BE2C (cell line): ENCODE measurements at regions not wholly inside any gene's neighbourhood (a gene's known extent, or its start where the extent isn't known, plus 50 kb on each side); places are given as distances from the start of the nearest gene placed in this dataset.

Experiments used
- DNase-seq: peaks from one replicate; pipeline ENCODE4 v3.0.0-alpha.2; 2020
- H3K27me3 ChIP-seq: fragments of 250-450 bp; sonication (Bioruptor Pico); 2 replicates; pipeline ENCODE4 v1.5.1; 2020; ENCODE audit warnings: mild to moderate bottlenecking
- H3K36me3 ChIP-seq: fragments of 250-450 bp; sonication (Bioruptor Pico); 2 replicates; pipeline ENCODE4 v1.5.1; 2020; ENCODE audit warnings: mild to moderate bottlenecking
- H3K4me1 ChIP-seq: fragments of 250-450 bp; sonication (Bioruptor Pico); 2 replicates; pipeline ENCODE4 v1.5.1; 2020
- H3K4me3 ChIP-seq: 2 replicates; pipeline ENCODE4 v1.5.1; 2011; ENCODE audit warnings: low read depth, low read length
- H3K9me3 ChIP-seq: fragments of 250-450 bp; sonication (Bioruptor Pico); 2 replicates; pipeline ENCODE4 v1.5.1; 2020
- TF ChIP-seq, protein P1 (sequence below): IDR thresholded peaks from 2 replicates; pipeline ENCODE4 v1.5.1; 2012; ENCODE audit warnings: mild to moderate bottlenecking, low read depth, low read length

DNA sequence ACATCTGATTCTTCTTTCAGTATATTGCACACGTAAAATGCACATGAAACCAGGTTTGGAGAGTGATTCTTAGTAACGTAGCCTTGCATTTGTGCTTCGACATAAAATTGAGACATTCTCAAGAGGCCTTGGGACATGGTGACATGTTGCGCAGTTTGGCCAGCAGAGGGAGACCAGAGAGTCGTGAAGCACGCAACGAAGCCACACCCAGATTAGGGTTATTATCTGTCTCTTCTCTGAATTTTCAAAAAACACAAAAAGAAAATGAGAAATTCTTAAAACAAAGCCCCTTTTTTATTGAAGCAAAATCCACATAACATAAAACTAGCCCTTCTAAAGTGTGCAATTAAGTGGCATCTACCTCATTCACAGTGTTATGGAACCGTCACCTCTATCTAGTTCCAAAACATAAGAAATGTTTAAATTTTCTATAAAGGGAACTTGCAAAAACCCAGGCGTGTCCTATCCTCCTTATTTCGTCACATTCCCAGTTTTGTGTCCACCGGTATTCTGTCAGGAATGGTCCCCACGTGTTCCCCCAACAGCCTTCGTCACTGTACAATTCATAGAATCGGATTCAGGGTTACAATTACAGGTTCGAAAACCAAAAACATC lies 108.8 kb upstream of the ATF7IP start:
- TF ChIP-seq, protein P1, sequence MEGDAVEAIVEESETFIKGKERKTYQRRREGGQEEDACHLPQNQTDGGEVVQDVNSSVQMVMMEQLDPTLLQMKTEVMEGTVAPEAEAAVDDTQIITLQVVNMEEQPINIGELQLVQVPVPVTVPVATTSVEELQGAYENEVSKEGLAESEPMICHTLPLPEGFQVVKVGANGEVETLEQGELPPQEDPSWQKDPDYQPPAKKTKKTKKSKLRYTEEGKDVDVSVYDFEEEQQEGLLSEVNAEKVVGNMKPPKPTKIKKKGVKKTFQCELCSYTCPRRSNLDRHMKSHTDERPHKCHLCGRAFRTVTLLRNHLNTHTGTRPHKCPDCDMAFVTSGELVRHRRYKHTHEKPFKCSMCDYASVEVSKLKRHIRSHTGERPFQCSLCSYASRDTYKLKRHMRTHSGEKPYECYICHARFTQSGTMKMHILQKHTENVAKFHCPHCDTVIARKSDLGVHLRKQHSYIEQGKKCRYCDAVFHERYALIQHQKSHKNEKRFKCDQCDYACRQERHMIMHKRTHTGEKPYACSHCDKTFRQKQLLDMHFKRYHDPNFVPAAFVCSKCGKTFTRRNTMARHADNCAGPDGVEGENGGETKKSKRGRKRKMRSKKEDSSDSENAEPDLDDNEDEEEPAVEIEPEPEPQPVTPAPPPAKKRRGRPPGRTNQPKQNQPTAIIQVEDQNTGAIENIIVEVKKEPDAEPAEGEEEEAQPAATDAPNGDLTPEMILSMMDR: peak; percentile 84
- Histone ChIP-seq H3K9me3 (no peaks in the 10 kb centered on the region), H3K4me1 (peaks cover 15% of the 10 kb centered on the region), H3K4me3 (no peak overlapping the region), H3K27me3 (no peaks in the 10 kb centered on the region), H3K36me3 (no peaks in the 10 kb centered on the region)
- DNase-seq: peak; percentile 78

DNA sequence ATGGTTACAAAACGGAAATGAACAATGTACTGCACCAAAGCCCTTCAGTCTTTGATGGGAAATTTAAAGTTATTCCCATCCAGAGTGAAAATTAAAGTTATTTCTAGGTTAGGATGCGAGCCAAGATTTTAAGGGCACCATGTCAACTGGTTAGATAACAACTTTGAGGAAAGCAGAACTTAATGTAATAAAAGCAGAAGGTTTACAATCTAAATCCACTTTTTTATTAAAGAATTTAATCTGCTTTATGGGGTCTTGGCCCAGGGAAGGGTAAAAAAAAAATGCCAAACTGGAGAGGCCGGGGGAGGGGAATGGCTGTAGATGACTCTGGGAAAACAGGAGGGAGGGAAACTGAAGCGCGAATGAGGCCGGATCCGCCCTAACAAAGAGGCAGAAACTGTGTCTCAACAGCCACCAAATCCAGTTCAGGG lies 108.2 kb upstream of the ATF7IP start:
- DNase-seq: no peak
- H3K4me3 ChIP-seq: no peak overlapping the region
- no peaks in the 10 kb centered on the region for H3K36me3 ChIP-seq
- H3K4me1 ChIP-seq: peaks cover 15% of the 10 kb centered on the region
- H3K9me3 ChIP-seq: no peaks in the 10 kb centered on the region
- H3K27me3 ChIP-seq: no peaks in the 10 kb centered on the region
- TF ChIP-seq, protein P1: no peak

DNA sequence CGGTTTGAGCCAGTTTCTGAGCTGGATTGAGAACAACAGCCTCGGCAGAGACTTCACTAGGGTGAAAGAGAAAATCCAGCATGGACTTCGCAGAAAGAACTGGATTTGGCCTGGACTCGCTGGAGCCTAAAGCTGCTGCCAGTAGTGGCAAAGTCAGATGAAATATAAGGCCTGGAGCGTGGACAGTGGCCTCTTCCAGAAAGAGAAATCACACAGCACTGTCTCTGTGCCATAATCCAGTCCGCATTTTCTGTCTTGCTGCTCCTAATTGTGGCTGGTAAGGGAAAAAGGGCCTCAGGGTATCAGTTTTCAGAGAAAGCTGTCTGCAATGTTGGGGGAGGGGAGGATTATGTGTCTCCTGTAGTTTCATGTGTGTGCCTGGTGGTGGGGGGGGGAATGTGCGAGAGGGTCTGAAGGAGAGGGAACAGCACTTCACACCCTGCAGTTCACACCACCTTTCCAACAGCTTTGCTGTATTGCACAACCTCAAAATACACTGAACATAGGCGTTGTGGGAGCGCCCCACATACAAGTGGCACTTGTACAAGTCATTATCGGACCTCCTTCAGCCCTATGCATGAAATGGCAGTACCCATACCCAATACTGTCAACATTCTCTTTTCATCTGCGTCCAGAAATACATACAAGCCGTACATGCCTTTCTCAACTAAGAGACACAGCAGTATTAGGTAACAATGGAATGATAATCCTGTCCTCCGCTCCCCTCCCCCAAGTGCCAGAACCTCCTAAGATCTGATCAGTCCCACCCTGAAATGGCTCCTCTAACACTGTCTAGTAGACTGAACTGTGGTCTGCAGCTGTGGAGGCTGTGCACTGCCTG lies 107.5 kb upstream of the ATF7IP start:
- Histone ChIP-seq H3K4me1 (peaks cover 15% of the 10 kb centered on the region), H3K9me3 (no peaks in the 10 kb centered on the region), H3K36me3 (no peaks in the 10 kb centered on the region), H3K27me3 (no peaks in the 10 kb centered on the region), H3K4me3 (no peak overlapping the region)
- DNase-seq: peak; percentile 91
- TF ChIP-seq, protein P1: peak; percentile 4; the same call in 1 of the 2 replicates

DNA sequence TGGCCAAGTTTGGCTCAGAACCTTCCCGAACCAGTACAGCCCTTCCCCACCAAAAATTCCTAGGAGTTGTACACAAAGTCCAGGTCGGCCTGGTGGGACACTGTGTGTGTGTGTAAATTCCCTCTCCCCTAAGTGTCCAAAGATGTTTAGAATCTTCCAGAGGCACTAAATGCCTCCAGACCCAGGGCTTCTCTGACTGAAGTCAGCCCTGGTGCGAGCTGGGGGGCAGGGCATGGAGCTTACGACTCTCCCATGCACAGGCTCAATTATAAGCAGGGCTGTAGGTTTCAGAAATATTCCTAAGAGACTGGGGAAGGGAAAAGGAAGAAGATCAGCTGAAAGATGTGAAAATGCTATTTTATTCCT lies 106.9 kb upstream of the ATF7IP start:
- no peaks in the 10 kb centered on the region for H3K36me3 ChIP-seq
- peaks cover 15% of the 10 kb centered on the region for H3K4me1 ChIP-seq
- DNase-seq: no peak
- H3K9me3 ChIP-seq: no peaks in the 10 kb centered on the region
- no peak overlapping the region for H3K4me3 ChIP-seq
- TF ChIP-seq, protein P1: no peak
- H3K27me3 ChIP-seq: no peaks in the 10 kb centered on the region

DNA sequence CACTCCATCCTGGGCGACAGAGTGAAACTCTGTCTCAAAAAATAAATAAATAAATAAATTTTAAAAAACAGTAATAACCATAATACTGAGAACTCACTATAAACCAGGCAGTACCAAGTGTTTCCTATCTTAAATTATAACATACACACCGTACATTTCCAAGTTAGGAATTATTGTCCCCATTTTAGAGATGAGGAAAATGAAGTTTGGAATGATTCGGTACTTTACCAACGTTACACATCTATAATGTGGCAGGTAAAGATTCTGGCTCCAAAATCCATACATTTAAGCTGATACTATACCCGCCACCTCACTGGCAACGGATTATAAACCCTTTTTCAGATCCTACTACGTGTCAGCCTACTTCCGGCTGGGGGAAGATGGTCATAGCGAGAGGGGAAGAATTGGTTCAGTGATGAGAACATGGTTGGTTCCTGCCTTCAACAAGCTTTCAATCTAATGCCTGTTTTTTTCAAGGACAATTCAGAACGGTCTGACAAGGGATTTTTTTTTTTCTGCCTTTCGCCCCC lies 105.9 kb upstream of the ATF7IP start:
- Histone ChIP-seq H3K27me3 (no peaks in the 10 kb centered on the region), H3K4me3 (no peak overlapping the region), H3K4me1 (peaks cover 15% of the 10 kb centered on the region), H3K9me3 (no peaks in the 10 kb centered on the region), H3K36me3 (no peaks in the 10 kb centered on the region)
- TF ChIP-seq, protein P1: no peak
- DNase-seq: no peak
